ENCODE measurements at regions not wholly inside any gene's neighbourhood (a gene's known extent, or its start where the extent isn't known, plus 50 kb on each side); places are given as distances from the start of the nearest gene placed in this dataset.

DNA sequence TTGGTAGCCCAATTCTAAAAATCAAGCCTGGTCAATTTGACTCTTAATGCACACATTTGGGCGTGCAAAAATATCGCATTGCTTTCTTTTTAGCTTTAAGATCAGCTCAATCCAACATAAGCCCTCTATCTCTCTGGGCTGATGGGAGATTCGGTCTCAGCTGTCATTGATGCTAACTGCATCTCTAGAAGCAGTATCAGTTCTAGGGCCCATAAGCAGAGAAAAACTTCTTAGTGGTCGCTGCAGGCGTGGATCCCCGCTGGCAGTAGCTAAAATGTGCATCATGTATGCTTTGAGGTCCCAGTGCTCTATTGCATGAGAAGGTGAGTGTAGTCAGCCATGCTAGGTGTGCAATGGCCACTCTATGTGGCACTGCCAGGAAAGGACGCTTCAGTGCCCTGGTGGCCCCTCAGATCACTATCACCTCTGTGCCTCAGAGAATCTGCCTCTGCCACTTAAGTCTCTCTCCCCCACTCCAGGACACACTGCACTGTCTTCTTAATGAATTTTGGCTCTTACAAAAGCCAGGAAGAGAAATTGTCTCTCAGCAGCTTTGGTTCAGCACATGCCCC is 79.7 kb upstream of the GADD45A start:
- H3F3A ChIP-seq (ENCODE audit: insufficient read depth, low read depth) = no peaks in the 10 kb centered on the region
- H3K4me2 ChIP-seq = no peak overlapping the region
- DNase-seq = no peak
- no peak overlapping the region for H2AFZ ChIP-seq
- no peaks in the 10 kb centered on the region for H3K9me2 ChIP-seq (ENCODE audit: insufficient read depth)
- intact Hi-C loops (cut with micrococcal nuclease; ENCODE audit: unreplicated experiment) = no loop called here
- peaks cover 4% of the 10 kb centered on the region; the same call in 1 of the 2 replicates for H3K4me1 ChIP-seq (replicated peaks; ENCODE audit: insufficient read depth)
- no peaks in the 10 kb centered on the region for H3K27me3 ChIP-seq (ENCODE audit: insufficient read depth, low read depth)
- TF ChIP-seq, protein P1, sequence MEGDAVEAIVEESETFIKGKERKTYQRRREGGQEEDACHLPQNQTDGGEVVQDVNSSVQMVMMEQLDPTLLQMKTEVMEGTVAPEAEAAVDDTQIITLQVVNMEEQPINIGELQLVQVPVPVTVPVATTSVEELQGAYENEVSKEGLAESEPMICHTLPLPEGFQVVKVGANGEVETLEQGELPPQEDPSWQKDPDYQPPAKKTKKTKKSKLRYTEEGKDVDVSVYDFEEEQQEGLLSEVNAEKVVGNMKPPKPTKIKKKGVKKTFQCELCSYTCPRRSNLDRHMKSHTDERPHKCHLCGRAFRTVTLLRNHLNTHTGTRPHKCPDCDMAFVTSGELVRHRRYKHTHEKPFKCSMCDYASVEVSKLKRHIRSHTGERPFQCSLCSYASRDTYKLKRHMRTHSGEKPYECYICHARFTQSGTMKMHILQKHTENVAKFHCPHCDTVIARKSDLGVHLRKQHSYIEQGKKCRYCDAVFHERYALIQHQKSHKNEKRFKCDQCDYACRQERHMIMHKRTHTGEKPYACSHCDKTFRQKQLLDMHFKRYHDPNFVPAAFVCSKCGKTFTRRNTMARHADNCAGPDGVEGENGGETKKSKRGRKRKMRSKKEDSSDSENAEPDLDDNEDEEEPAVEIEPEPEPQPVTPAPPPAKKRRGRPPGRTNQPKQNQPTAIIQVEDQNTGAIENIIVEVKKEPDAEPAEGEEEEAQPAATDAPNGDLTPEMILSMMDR (conservative IDR thresholded peaks at IDR 0.05) = no peak
- no peak for TF ChIP-seq EZH2 (IDR thresholded peaks at IDR 0.05; ENCODE audit: low read depth)
- H3K79me2 ChIP-seq (ENCODE audit: low read depth) = no peaks in the 10 kb centered on the region
- H3K9me3 ChIP-seq (ENCODE audit: insufficient read depth, low read depth) = no peaks in the 10 kb centered on the region
- H3K27ac ChIP-seq = no peak overlapping the region
- H3K4me3 ChIP-seq = no peak overlapping the region
- ChIA-PET POLR2A (ENCODE audit: unreplicated experiment) (no interaction called here), CTCF (no interaction called here)
- no peaks in the 10 kb centered on the region for H4K20me1 ChIP-seq (ENCODE audit: insufficient read depth)
- no TSS peak for BruUV-seq (replicated peaks)
- H3K36me3 ChIP-seq (ENCODE audit: low read depth) = no peaks in the 10 kb centered on the region

GRCh38 chr1:67607286-67607685 is 77.7 kb upstream of the GADD45A start:
- Histone ChIP-seq H3K4me2 (no peak overlapping the region), H3K36me3 (ENCODE audit: low read depth) (no peaks in the 10 kb centered on the region), H3K27ac (no peak overlapping the region), H3K79me2 (ENCODE audit: low read depth) (no peaks in the 10 kb centered on the region), H3K4me3 (no peak overlapping the region), H2AFZ (no peak overlapping the region), H3K4me1 (replicated peaks; ENCODE audit: insufficient read depth) (peaks cover 10% of the 10 kb centered on the region; the same call in 1 of the 2 replicates), H3K9me2 (ENCODE audit: insufficient read depth) (no peaks in the 10 kb centered on the region), H3F3A (ENCODE audit: insufficient read depth, low read depth) (no peaks in the 10 kb centered on the region), H3K27me3 (ENCODE audit: insufficient read depth, low read depth) (no peaks in the 10 kb centered on the region), H4K20me1 (ENCODE audit: insufficient read depth) (no peaks in the 10 kb centered on the region), H3K9me3 (ENCODE audit: insufficient read depth, low read depth) (no peaks in the 10 kb centered on the region)
- no peak for DNase-seq
- ChIA-PET CTCF (no interaction called here), POLR2A (ENCODE audit: unreplicated experiment) (no interaction called here)
- TF ChIP-seq, protein P1 (conservative IDR thresholded peaks at IDR 0.05) = no peak
- TF ChIP-seq EZH2 (IDR thresholded peaks at IDR 0.05; ENCODE audit: low read depth) = no peak
- intact Hi-C loops (cut with micrococcal nuclease; ENCODE audit: unreplicated experiment) = no loop called here
- BruUV-seq (replicated peaks) = no TSS peak

GRCh38 chr1:67607699-67608098 is 77.3 kb upstream of the GADD45A start:
- CTCF ChIA-PET = no interaction called here
- no peaks in the 10 kb centered on the region for H3F3A ChIP-seq (ENCODE audit: insufficient read depth, low read depth)
- H3K4me3 ChIP-seq = no peak overlapping the region
- H3K9me2 ChIP-seq (ENCODE audit: insufficient read depth) = no peaks in the 10 kb centered on the region
- H3K79me2 ChIP-seq (ENCODE audit: low read depth) = no peaks in the 10 kb centered on the region
- no peak for TF ChIP-seq EZH2 (IDR thresholded peaks at IDR 0.05; ENCODE audit: low read depth)
- TF ChIP-seq, protein P1 (conservative IDR thresholded peaks at IDR 0.05) = no peak
- no peak overlapping the region for H2AFZ ChIP-seq
- no peaks in the 10 kb centered on the region for H3K36me3 ChIP-seq (ENCODE audit: low read depth)
- no peak overlapping the region for H3K4me2 ChIP-seq
- H3K27me3 ChIP-seq (ENCODE audit: insufficient read depth, low read depth) = no peaks in the 10 kb centered on the region
- peaks cover 10% of the 10 kb centered on the region; the same call in 1 of the 2 replicates for H3K4me1 ChIP-seq (replicated peaks; ENCODE audit: insufficient read depth)
- no peak for DNase-seq
- H4K20me1 ChIP-seq (ENCODE audit: insufficient read depth) = no peaks in the 10 kb centered on the region
- BruUV-seq (replicated peaks) = no TSS peak
- POLR2A ChIA-PET (ENCODE audit: unreplicated experiment) = no interaction called here
- H3K9me3 ChIP-seq (ENCODE audit: insufficient read depth, low read depth) = no peaks in the 10 kb centered on the region
- H3K27ac ChIP-seq = no peak overlapping the region
- intact Hi-C loops (cut with micrococcal nuclease; ENCODE audit: unreplicated experiment) = no loop called here

All from PC-9 (cell line).